ENCODE measurements at regions not wholly inside any gene's neighbourhood (a gene's known extent, or its start where the extent isn't known, plus 50 kb on each side); places are given as distances from the start of the nearest gene placed in this dataset.

DNA sequence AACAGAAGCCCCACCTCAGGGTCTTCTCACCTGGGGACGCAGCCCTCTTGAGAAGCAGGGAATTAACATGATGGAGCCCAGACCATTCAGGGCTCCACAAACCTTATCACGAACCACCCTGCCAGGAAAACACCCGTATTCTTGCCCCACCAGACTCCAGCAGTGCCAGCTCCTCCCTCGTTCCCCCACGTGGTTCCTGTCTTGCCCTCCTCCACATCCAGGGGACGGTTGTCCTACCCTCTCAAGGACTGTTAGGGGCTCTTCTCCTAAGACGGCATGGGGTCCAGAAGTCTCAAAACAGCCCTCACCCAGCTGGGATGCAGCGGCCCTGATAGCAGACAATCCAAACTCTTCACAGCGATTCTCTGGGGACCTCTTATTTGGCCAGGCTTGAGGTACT lies 372.2 kb upstream of the HS6ST1 start:
- no peak for DNase-seq (ENCODE audit: low spot score)

DNA sequence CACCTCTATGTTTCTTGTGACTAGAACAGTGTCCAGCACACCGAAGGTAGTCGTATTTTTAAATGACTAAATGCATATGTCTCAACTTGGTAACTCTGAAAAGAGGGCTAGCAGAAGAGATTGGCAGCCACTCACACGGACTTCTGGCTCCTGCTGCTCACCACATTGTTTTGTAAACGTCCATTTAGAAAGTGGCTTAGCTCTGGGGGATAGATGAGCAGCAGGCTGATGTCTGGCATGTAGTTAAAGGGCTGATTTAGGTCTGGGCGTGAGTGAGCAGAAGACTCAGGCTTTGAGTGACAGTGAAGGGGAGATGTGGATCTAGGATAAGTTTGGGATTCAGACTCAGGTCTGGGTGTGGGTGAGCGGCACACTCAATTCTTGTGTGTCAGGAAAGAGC lies 372.9 kb upstream of the HS6ST1 start:
- DNase-seq (ENCODE audit: low spot score), result no peak

- DNase-seq (ENCODE audit: low spot score), result no peak
These were observed 374.5 kb upstream of the HS6ST1 start for GRCh38 chr2:128692895-128693742.

- peak; percentile 17 for DNase-seq (ENCODE audit: low spot score)
These were observed 375.0 kb upstream of the HS6ST1 start for GRCh38 chr2:128693743-128694029.

- no peak for DNase-seq (ENCODE audit: low spot score)
These were observed 377.1 kb upstream of the HS6ST1 start for GRCh38 chr2:128695646-128696220.

- DNase-seq (ENCODE audit: low spot score), result no peak
These were observed 377.8 kb upstream of the HS6ST1 start for GRCh38 chr2:128696421-128696820.

- DNase-seq (ENCODE audit: low spot score), result no peak
These were observed 382.8 kb upstream of the HS6ST1 start for GRCh38 chr2:128701418-128701817.

DNA sequence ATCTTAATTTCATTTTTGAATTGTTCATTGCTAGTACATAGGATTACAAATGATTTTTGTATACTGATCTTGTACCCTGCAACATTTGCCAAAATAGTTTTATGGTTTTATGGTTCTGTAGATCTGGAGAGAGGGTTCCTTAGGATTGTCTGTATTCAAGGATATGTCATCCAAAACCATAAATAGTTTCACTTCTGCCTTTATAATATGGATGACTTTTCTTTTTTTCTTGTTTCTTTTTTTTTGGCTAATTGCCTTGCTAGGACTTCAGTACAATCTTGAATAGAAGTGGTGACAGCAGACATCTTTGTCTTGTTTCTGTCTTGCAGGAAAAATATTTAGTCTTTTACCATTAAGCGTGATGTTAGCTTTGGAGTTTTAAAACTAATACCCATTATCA lies 383.9 kb upstream of the HS6ST1 start:
- DNase-seq (ENCODE audit: low spot score), result no peak

DNA sequence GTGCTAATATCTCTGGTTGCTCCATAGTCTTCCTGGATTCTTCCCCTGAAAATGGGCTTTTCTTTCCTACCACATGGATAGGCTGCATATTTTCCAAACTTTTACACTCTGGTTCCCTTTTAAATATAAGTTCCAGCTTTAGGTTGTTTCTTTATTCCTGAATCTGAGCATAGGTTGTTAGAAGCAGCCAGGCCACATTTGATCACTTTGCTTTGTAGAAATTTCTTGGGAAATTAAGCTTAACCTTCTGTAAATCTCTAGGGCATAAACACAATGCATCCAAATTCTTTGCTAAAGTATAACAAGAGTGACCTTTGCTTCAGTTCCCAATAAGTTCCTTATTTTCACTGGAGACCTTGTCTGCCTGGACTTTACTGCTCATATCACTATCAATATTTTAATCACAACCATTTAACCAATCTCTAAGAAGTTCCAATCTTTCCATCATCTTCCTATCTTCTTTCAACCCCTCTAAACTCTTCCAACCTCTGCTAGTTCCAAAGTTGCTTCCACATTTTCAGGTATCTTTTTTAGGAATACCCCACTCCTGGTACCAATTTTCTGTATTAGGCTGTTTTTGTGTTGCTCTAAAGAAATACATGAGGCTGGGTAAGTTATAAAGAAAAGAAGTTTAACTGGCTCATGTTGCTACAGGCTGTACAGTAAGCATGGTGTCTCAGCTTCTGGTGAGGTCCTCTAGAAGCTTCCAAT lies 389.6 kb upstream of the HS6ST1 start:
- no peak for DNase-seq (ENCODE audit: low spot score)

DNA sequence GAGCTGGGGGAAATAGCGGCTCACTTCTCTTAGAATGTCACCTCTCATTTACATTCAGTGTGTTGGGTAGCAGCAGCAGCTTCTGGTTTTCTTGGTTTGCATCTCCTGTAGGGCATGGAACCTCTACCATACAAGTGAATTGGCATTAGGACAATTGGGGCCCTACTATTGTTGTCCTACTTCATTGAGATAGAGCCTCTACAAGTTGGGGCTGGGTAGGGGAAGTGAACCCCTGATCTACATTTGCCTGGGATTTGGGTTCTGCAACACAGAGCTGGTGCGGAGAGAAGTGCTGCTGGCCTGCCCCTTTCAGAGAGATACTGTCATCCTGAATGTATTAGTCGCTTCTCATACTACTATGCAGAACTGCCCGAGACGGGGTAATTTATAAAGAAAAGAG lies 391.6 kb upstream of the HS6ST1 start:
- DNase-seq (ENCODE audit: low spot score), result no peak

GRCh38 chr2:128710729-128711128 lies 392.1 kb upstream of the HS6ST1 start:
- no peak for DNase-seq (ENCODE audit: low spot score)

DNA sequence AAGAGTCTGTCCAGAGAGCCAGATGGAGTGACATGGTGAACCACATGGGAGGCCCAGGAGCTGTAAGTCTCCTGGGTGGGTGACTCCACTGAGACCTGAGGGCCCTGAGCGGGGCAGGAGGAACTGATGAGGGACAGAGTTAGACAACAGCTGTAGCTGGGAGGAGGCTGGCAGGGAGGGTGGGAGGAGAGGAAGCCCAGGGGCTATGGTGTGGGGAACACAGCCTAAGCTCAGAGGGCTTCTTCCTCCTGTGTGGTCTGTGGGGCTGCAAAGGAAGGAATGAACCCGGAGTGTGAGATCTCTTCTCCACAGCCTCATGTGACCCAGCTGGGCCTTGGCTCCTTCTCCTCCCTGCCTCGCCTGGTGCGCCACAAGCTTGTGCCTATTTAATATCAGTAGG lies 395.6 kb upstream of the HS6ST1 start:
- DNase-seq (ENCODE audit: low spot score), result peak; percentile 46

DNA sequence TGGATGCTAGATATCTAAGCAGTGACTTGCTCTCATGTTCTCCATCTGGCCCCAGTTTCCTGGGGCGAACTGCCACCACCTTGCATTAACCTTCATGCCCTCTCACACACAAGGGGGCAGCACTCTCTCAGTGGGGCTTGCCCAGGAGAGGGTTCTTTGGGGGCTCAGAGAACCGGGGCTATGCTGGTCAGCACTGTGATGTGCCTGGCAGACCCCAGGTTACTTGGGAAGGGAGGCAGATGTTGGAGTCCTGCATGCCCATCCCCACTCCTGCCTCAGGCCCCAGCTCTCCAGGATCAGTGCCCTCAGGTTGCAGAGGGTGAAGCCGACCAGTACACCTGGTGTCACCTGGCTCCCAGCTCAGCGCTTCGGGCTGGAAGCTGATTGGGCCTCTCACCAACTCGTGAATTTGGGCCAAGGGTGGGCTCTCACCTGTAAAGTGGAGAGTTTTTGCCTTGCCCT lies 396.2 kb upstream of the HS6ST1 start:
- peak; percentile 47 for DNase-seq (ENCODE audit: low spot score)

- DNase-seq (ENCODE audit: low spot score), result peak; percentile 32
These were observed 396.7 kb upstream of the HS6ST1 start for GRCh38 chr2:128715360-128715759.

- DNase-seq (ENCODE audit: low spot score), result peak; percentile 21
These were observed 397.6 kb upstream of the HS6ST1 start for GRCh38 chr2:128716299-128716721.

GRCh38 chr2:128717758-128718710 lies 399.4 kb upstream of the HS6ST1 start:
- peak; percentile 33 for DNase-seq (ENCODE audit: low spot score)

DNA sequence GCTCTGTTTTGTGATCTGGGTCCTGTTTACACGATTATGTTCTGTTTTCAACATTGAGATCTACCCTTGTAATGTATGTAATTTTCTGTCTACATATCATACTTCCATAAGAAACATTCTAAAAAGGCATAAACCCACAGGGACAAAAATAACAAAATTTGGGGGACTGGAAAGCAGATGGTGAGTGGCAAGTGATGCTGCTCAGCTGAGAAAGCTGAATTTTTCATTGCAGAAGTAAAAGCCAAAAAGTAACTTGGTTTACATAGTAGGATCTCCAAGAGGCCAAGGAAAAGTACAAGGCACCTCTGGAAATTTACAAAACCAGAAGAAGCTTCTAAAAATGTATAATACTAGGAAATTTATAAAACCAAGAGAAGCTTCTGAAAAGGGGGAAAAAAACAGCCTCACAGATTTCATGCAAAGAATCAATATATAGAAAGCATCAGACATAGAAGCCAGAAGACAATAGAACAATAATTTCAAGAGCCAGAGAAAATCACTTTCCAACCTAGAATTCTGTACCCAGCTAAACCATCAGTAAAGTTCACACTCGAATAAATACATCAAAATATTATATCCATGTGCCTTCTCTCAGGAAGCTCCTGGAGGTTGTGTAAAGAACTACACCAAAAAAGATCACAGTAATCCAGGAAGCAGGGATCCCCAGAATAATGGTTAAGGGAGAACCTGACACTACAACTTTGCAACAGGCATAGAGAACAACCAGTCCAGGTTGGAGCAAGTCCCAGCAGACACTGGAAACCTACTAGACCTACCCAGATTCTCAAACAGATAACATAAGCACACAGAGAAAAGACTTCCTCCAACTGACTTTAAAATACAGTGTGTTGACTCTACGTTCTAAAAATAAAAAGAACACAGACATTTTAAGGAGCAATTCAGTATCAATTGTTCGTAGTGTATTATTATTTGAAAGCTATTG lies 401.7 kb upstream of the HS6ST1 start:
- no peak for DNase-seq (ENCODE audit: low spot score)

DNA sequence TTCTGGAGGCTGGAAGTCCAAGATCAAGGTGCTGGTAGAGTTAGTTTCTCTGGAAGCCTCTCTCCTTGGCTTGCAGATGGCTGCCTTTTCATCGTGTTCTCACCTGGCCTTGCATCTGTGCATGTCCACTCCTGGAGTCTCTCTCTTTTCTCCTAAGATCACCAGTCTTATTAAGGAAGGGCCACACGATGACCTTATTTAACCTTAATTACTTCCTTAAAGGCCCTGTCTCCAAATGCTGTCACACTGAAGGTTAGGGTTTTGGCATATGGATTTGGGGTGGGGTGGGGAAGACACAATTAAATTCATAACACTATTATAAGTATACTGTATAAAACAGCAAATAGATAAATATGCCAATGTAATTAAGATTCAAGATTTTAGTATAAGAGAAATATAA lies 402.4 kb upstream of the HS6ST1 start:
- no peak for DNase-seq (ENCODE audit: low spot score)

DNA sequence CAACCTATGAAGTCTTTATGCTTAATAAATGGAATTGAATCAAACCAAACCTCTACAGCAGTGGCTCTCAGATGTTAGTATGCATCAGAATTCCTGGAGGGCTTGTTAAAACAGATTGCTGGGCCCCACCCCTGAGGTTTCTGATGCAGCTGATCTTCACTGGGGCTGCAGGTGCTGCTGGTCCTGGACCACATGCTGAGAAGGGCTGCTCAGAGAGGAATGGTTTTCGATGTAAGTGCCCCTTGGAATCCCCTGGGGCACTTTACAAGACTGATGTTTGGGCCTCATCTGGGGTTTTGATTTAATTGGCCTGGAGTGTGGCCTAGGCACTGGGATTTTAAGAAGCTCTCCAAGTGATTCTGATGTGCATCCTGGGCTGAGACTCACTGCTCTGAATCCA lies 403.8 kb upstream of the HS6ST1 start:
- no peak for DNase-seq (ENCODE audit: low spot score)

DNA sequence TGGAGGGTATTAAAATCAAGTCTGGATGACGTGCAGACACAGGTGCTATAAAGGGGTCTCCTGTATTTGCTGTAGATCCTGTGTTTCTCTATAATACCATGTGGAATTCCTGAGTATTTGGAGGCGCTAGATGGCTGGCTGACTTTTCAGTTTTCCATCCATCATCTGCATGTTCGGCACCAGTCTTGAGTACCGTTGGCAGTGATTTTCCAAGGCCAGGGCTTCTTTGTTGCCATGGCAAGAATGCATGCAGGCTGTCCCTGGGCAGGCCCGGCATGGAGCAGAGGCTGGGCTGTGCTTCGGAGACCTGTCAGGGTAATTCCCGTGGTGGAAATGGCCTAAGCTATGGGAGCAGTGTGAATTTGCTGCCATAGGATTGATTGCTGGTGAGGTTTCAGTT lies 405.9 kb upstream of the HS6ST1 start:
- DNase-seq (ENCODE audit: low spot score), result no peak

- DNase-seq (ENCODE audit: low spot score), result no peak
These were observed 406.3 kb upstream of the HS6ST1 start for GRCh38 chr2:128724972-128725371.

All from ecto neural progenitor cell (in vitro differentiated cells).